ENCODE measurements at regions not wholly inside any gene's neighbourhood (a gene's known extent, or its start where the extent isn't known, plus 50 kb on each side); places are given as distances from the start of the nearest gene placed in this dataset.

GRCh38 chr18:24968238-24968775, 383.7 kb downstream of the ZNF521 start:
- TF ChIP-seq CTCF (IDR thresholded peaks at IDR 0.05), result no peak
- TF ChIP-seq REST (IDR thresholded peaks at IDR 0.05; ENCODE audit: insufficient read depth in 1 of 2, low read depth in 2 of 2, low read length in 1 of 2), result no peak
- no peak for TF ChIP-seq SIN3A (IDR thresholded peaks at IDR 0.05; ENCODE audit: borderline replicate concordance, insufficient read depth, low read depth, low read length)
- TF ChIP-seq TCF7L2 (IDR thresholded peaks at IDR 0.05; ENCODE audit: low read depth, low read length), result no peak
- TF ChIP-seq POLR2AphosphoS5 (IDR thresholded peaks at IDR 0.05; ENCODE audit: low read depth, low read length), result no peak
